Thyroid gland (tissue), 4 donors: ENCODE measurements at regions not wholly inside any gene's neighbourhood (a gene's known extent, or its start where the extent isn't known, plus 50 kb on each side); places are given as distances from the start of the nearest gene placed in this dataset.

Source experiments
- DNase-seq, 2 donors: peaks; one replicate each; pipeline ENCODE4 v3.0.0-alpha.2; 2019
- H3K27ac ChIP-seq, 3 donors: fragments of 200-600 bp; sonication (generic); 1 replicate in 2 of 3; 2 replicates in 1 of 3; pipeline ENCODE4 v1.5.1; 2016 to 2019; ENCODE audit warnings: mild to moderate bottlenecking in 1 of 3, moderate library complexity in 1 of 3
- H3K27me3 ChIP-seq: fragments of 200-600 bp; sonication (generic); one replicate; pipeline ENCODE4 v1.5.1; 2019
- H3K36me3 ChIP-seq, 2 donors: fragments of 200-600 bp; sonication (generic); one replicate each; pipeline ENCODE4 v1.5.1; 2016 to 2019
- H3K4me1 ChIP-seq, 2 donors: fragments of 200-600 bp; sonication (generic); one replicate each; pipeline ENCODE4 v1.5.1; 2017 to 2019
- H3K4me3 ChIP-seq, 3 donors: fragments of 200-600 bp; sonication (generic); replicated peaks in 1 of 3; 1 replicate in 2 of 3; 2 replicates in 1 of 3; pipeline ENCODE4 v1.5.1; 2016; ENCODE audit warnings: mild to moderate bottlenecking in 1 of 3
- H3K9me3 ChIP-seq: fragments of 200-600 bp; sonication (generic); one replicate; pipeline ENCODE4 v1.5.1; 2017
- CTCF ChIP-seq, 6 experiments: fragments of 200-600 bp in 3 of 6; fragments of 450-650 bp in 3 of 6; sonication (generic) in 3 of 6; IDR thresholded peaks; one replicate each; pipeline ENCODE4 v1.5.1; 2016 to 2019; ENCODE audit warnings: antibody characterized with exemption in 6 of 6, mild to moderate bottlenecking in 2 of 6, inconsistent platforms in 1 of 6, moderate library complexity in 1 of 6
- POLR2A ChIP-seq, 2 donors: fragments of 450-650 bp; IDR thresholded peaks; one replicate each; pipeline ENCODE4 v1.6.1; 2017; ENCODE audit warnings: antibody characterized with exemption in 2 of 2, mild to moderate bottlenecking in 2 of 2, moderate library complexity in 1 of 2
- WGBS, 2 donors: methylation state at CpG; one replicate each; pipeline ENCODE4 v1.1.5; 2017; 5-methylcytosine and 5-hydroxymethylcytosine counted together
- intact Hi-C: fragments of 100-400 bp; cut with DNase I; formaldehyde crosslinking; loops from one replicate; pipeline ENCODE4 v1.15.1; 2023

- H3K27ac ChIP-seq = no peak overlapping the region
- no peak for DNase-seq
- intact Hi-C loops = no loop called here
- H3K4me3 ChIP-seq = no peak overlapping the region
- WGBS, 2 donors = 76 to 78% methylated on average over 2 of the region's 2 CpGs
- TF ChIP-seq CTCF (IDR thresholded peaks at IDR 0.05) = no peak
- TF ChIP-seq POLR2A (IDR thresholded peaks at IDR 0.05) = no peak
- no peaks in the 10 kb centered on the region for H3K9me3 ChIP-seq
- no peaks in the 10 kb centered on the region for H3K4me1 ChIP-seq
- no peaks in the 10 kb centered on the region for H3K36me3 ChIP-seq
- no peaks in the 10 kb centered on the region for H3K27me3 ChIP-seq
These were observed 193.5 kb upstream of the ANKH start for GRCh38 chr5:15065091-15065490.

DNA sequence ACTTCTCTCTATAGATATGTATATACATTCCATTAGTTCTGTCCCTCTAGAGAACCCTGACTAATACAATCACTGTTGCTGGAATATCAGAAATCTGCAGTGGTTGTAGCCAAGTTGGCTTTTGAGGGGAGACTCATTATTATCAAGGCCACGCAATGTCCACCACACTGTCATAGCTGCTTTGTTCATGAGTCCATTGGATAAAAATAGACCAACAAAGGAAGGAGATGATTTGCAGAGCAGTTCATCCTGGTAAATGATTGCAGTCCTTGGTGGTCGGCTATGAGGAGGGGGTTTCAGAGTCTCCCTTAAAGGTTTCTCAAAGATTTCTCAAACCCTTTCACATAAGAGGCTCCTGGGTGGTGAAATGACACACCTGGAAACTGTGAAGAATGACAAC, 192.8 kb upstream of the ANKH start:
- H3K4me3 ChIP-seq = no peak overlapping the region
- H3K9me3 ChIP-seq = no peaks in the 10 kb centered on the region
- no peaks in the 10 kb centered on the region for H3K36me3 ChIP-seq
- intact Hi-C loops = no loop called here
- no peaks in the 10 kb centered on the region for H3K27me3 ChIP-seq
- DNase-seq = no peak
- 86 to 92% methylated on average over 2 of the region's 2 CpGs for WGBS, 2 donors
- no peak overlapping the region for H3K27ac ChIP-seq
- no peaks in the 10 kb centered on the region for H3K4me1 ChIP-seq
- TF ChIP-seq POLR2A (IDR thresholded peaks at IDR 0.05) = no peak
- no peak for TF ChIP-seq CTCF (IDR thresholded peaks at IDR 0.05)

- no peak for TF ChIP-seq POLR2A (IDR thresholded peaks at IDR 0.05)
- no peak for TF ChIP-seq CTCF (IDR thresholded peaks at IDR 0.05)
- Histone ChIP-seq H3K27me3 (no peaks in the 10 kb centered on the region), H3K9me3 (no peaks in the 10 kb centered on the region), H3K4me1 (no peaks in the 10 kb centered on the region), H3K36me3 (no peaks in the 10 kb centered on the region), H3K4me3 (no peak overlapping the region), H3K27ac (no peak overlapping the region)
- DNase-seq = no peak
- WGBS, 2 donors = 89 to 98% methylated on average over 6 of the region's 6 CpGs
- intact Hi-C loops = no loop called here
These were observed 185.5 kb upstream of the ANKH start for GRCh38 chr5:15056988-15057592.

DNA sequence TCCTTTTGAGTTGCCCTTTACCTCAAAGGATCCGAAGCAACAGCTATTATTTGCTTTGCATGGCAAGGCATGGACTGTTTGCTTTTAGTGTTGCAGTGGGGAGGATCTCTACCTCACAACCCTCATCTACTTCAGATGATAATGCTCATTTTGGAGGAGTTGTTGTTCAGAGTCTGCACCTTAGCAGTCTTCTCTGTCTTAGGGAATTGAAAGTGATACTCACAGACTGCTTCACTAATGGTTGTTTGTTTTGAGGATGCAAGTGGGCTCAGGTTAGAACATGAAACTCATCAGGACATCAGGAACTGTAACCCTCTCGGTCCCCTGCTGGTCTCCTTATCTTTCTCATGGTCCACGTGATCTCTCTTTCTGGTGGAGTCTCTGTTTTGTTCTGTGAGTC, 172.9 kb upstream of the ANKH start:
- 70 to 74% methylated on average over 3 of the region's 3 CpGs for WGBS, 2 donors
- intact Hi-C loops = no loop called here
- Histone ChIP-seq H3K36me3 (no peaks in the 10 kb centered on the region), H3K4me1 (no peaks in the 10 kb centered on the region), H3K4me3 (no peak overlapping the region), H3K27me3 (no peaks in the 10 kb centered on the region), H3K9me3 (no peaks in the 10 kb centered on the region), H3K27ac (no peak overlapping the region)
- DNase-seq = no peak
- no peak for TF ChIP-seq POLR2A (IDR thresholded peaks at IDR 0.05)

GRCh38 chr5:15037247-15037908, 165.8 kb upstream of the ANKH start:
- intact Hi-C loops = no loop called here
- Histone ChIP-seq H3K9me3 (no peaks in the 10 kb centered on the region), H3K4me1 (no peaks in the 10 kb centered on the region), H3K27ac (no peak overlapping the region), H3K36me3 (no peaks in the 10 kb centered on the region), H3K27me3 (no peaks in the 10 kb centered on the region), H3K4me3 (no peak overlapping the region)
- TF ChIP-seq CTCF (IDR thresholded peaks at IDR 0.05) = no peak
- no peak for DNase-seq
- 68 to 76% methylated on average over 4 of the region's 4 CpGs for WGBS, 2 donors
